WERI-Rb-1 (cell line): ENCODE measurements at regions not wholly inside any gene's neighbourhood (a gene's known extent, or its start where the extent isn't known, plus 50 kb on each side); places are given as distances from the start of the nearest gene placed in this dataset.
"Not testable (repeated sequence)": the region's sequence is repeated elsewhere in the genome, so short reads cannot be mapped to it uniquely, and the experiment has no call there.

Experiments
- DNase-seq: peaks from one replicate; pipeline ENCODE4 v3.0.0-alpha.2; 2020
- H3K27ac ChIP-seq: fragments of 250-450 bp; sonication (Bioruptor Pico); 2 replicates; pipeline ENCODE4 v1.5.1; 2020; ENCODE audit warnings: mild to moderate bottlenecking, moderate library complexity
- H3K27me3 ChIP-seq: fragments of 250-450 bp; sonication (Bioruptor Pico); 2 replicates; pipeline ENCODE4 v1.5.1; 2021; ENCODE audit warnings: mild to moderate bottlenecking, low read depth, moderate library complexity; ENCODE audit not compliant: insufficient read depth, severe bottlenecking
- H3K36me3 ChIP-seq: fragments of 250-450 bp; sonication (Bioruptor Pico); 2 replicates; pipeline ENCODE4 v1.5.1; 2020; ENCODE audit warnings: mild to moderate bottlenecking, moderate library complexity
- H3K4me3 ChIP-seq: 2 replicates; pipeline ENCODE4 v1.5.1; 2011; ENCODE audit warnings: low read depth, mild to moderate bottlenecking, control low read depth, low read length
- H3K9me3 ChIP-seq: fragments of 250-450 bp; sonication (Bioruptor Pico); 2 replicates; pipeline ENCODE4 v1.5.1; 2021; ENCODE audit warnings: mild to moderate bottlenecking, moderate library complexity; ENCODE audit not compliant: severe bottlenecking
- TF ChIP-seq, protein P1 (sequence below): IDR thresholded peaks from 2 replicates; pipeline ENCODE4 v1.5.1; 2011; ENCODE audit warnings: low read depth, mild to moderate bottlenecking, control low read depth, inconsistent platforms, low read length

DNA sequence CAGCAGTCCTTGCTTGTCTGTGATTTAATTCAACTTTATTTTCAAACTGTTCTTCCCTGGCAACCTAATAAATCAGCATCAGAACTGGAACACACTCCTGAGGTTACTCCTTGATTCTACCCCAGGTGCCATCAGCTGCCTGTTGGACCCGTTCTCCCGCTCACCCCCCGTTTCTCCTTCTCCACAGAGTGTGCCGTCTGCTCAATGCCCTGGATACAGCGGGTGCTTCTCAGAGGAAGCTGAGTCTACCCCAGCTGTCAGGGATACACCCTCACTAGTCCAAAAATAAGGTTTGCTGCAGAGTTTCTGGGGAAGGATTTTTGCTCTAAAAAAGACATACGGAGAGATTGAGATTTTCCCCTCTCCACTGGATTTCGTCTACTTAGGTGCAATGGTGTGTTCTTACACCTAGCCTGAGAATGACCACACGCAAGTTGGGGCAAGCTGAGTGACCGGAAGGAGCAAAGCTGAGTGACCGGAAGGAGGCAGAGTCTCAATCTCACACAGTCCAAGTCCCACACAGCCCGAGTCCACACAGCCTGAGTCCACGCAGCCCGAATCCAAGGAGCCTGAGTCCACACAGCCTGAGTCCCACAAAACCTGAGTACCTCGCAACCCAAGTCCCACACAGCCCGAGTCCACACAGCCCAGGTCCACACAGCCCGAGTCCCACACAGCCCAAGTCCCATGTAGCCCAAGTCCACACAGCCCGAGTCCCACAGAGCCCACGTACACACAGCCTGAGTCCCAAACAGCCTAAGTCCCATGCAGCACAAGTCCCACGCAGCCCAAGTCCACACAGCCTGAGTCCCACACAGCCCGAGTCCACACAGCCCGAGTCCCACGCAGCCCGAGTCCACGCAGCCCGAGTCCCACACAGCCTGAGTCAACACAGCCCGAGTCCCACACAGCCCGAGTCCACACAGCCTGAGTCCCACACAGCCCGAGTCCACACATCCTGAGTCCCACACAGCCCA is 58.6 kb upstream of the DACT2 start:
- DNase-seq, result no peak
- H3K27ac ChIP-seq, result no peak overlapping the region
- H3K9me3 ChIP-seq, result no peaks in the 10 kb centered on the region
- TF ChIP-seq, protein P1, sequence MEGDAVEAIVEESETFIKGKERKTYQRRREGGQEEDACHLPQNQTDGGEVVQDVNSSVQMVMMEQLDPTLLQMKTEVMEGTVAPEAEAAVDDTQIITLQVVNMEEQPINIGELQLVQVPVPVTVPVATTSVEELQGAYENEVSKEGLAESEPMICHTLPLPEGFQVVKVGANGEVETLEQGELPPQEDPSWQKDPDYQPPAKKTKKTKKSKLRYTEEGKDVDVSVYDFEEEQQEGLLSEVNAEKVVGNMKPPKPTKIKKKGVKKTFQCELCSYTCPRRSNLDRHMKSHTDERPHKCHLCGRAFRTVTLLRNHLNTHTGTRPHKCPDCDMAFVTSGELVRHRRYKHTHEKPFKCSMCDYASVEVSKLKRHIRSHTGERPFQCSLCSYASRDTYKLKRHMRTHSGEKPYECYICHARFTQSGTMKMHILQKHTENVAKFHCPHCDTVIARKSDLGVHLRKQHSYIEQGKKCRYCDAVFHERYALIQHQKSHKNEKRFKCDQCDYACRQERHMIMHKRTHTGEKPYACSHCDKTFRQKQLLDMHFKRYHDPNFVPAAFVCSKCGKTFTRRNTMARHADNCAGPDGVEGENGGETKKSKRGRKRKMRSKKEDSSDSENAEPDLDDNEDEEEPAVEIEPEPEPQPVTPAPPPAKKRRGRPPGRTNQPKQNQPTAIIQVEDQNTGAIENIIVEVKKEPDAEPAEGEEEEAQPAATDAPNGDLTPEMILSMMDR, result no peak
- no peaks in the 10 kb centered on the region for H3K36me3 ChIP-seq
- H3K27me3 ChIP-seq, result no peaks in the 10 kb centered on the region
- H3K4me3 ChIP-seq, result no peak overlapping the region

DNA sequence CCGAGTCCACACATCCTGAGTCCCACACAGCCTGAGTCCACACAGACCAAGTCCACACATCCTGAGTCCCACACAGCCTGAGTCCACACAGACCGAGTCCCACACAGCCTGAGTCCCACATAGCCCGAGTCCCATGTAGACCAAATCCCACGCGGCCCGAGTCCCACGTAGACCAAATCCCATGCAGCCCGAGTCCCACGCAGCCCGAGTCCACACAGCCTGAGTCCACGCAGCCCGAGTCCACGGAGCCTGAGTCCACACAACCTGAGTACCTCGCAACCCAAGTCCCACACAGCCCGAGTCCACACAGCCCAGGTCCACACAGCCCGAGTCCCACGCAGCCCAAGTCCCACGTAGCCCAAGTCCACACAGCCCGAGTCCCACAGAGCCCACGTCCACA is 60.0 kb upstream of the DACT2 start:
- H3K27ac ChIP-seq, H3K9me3 ChIP-seq, DNase-seq, H3K36me3 ChIP-seq, H3K27me3 ChIP-seq, H3K4me3 ChIP-seq: not testable (repeated sequence)

GRCh38 chr6:168380166-168380955 is 60.6 kb upstream of the SMOC2 start:
- H3K36me3 ChIP-seq, H3K4me3 ChIP-seq, H3K9me3 ChIP-seq, DNase-seq, H3K27ac ChIP-seq, H3K27me3 ChIP-seq: not testable (repeated sequence)

GRCh38 chr6:168380956-168381605 is 59.9 kb upstream of the SMOC2 start:
- no peaks in the 10 kb centered on the region for H3K36me3 ChIP-seq
- no peak for DNase-seq
- TF ChIP-seq, protein P1, result no peak
- no peak overlapping the region for H3K27ac ChIP-seq
- H3K4me3 ChIP-seq, result no peak overlapping the region
- no peaks in the 10 kb centered on the region for H3K27me3 ChIP-seq
- H3K9me3 ChIP-seq, result no peaks in the 10 kb centered on the region

DNA sequence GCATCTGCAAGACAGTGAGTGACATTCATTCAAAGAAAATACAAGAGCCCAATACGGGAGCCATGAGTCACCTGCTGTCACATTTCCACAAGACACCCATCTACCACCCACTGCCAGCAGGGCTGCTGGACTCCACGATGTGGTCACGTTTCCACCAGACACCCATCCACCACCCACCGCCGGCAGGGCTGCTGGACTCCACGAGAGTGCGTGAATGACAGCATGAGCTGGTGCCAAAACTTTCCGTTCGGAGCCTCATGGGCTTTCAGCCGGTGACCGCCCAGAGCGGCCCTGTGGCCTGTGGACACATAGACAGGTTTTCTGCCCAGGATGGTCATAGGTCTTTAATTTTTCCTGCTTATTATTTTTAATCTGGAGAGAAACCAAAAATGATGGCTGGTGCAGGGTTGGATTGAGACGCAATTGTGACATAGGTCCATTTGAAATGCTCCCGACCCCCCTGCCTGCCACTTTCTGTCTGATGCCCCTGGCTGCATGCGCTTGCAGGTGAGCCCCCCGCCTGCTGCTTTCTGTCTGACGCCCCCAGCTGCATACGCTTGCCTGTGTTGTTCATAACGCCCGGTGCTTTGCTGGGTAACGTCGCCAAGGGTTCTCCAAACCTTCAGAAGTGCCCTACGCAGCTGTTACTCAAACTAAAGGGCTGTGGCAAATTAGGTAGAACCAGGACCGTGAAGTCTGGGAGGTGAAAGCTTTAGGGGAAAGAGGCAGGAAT is 59.1 kb upstream of the SMOC2 start:
- H3K9me3 ChIP-seq, result no peaks in the 10 kb centered on the region
- H3K27me3 ChIP-seq, result no peaks in the 10 kb centered on the region
- no peak overlapping the region for H3K27ac ChIP-seq
- no peaks in the 10 kb centered on the region for H3K36me3 ChIP-seq
- DNase-seq, result no peak
- TF ChIP-seq, protein P1, result no peak
- no peak overlapping the region for H3K4me3 ChIP-seq

GRCh38 chr6:168383062-168383854 is 57.7 kb upstream of the SMOC2 start:
- no peaks in the 10 kb centered on the region for H3K27me3 ChIP-seq
- H3K27ac ChIP-seq, result no peak overlapping the region
- no peak overlapping the region for H3K4me3 ChIP-seq
- no peaks in the 10 kb centered on the region for H3K36me3 ChIP-seq
- TF ChIP-seq, protein P1, result no peak
- no peak for DNase-seq
- H3K9me3 ChIP-seq, result no peaks in the 10 kb centered on the region
